GM12878 (cell line): ENCODE measurements at regions not wholly inside any gene's neighbourhood (a gene's known extent, or its start where the extent isn't known, plus 50 kb on each side); places are given as distances from the start of the nearest gene placed in this dataset.
A peak's percentile ranks its signal among the peaks of the same experiment; 100 is the strongest.

Experiments used
- ATAC-seq: fragments of 200-7000 bp; cut with Tn5 transposase; 3 replicates; pipeline ENCODE4 v1.9.1; 2020; ENCODE audit warnings: mild to moderate bottlenecking, moderate library complexity
- BruUV-seq: library from RNA; stranded (reverse); fragments of 400-500 nt; replicated peaks from 2 replicates; lab custom pipeline; 2021; lab: Mats Ljungman, UMichigan
- CTCF ChIA-PET: fragments of 300-600 bp; sonication (Branson Sonifier 250); formaldehyde crosslinking; extraction: SDS; loops from one replicate; lab custom pipeline; 2021; ENCODE audit warnings: inconsistent platforms; lab: Yijun Ruan, JAX
- POLR2A ChIA-PET: fragments of 350-600 bp; formaldehyde crosslinking; extraction: SDS; loops from one replicate; lab custom pipeline; 2021; ENCODE audit warnings: inconsistent platforms; lab: Charles Lee
- RAD21 ChIA-PET: fragments of 300-600 bp; sonication (Branson Sonifier 250); formaldehyde crosslinking; loops from one replicate; lab custom pipeline; 2023; ENCODE audit warnings: antibody characterized with exemption; ENCODE audit not compliant: unreplicated experiment; lab: Charles Lee
- SMC1A ChIA-PET: fragments of 300-600 bp; sonication (Branson Sonifier 250); formaldehyde crosslinking; loops from one replicate; lab custom pipeline; 2023; ENCODE audit not compliant: unreplicated experiment, uncharacterized antibody; lab: Charles Lee
- DNase-seq: peaks from one replicate; pipeline ENCODE4 v3.0.0-alpha.2; 2011; ENCODE audit warnings: low read depth, low spot score
- FAIRE-seq: peaks from 3 replicates; lab custom pipeline; 2011; peaks lifted over from hg19 to GRCh38; lab: Jason Lieb, UNC
- H2AFZ ChIP-seq: 2 replicates; pipeline ENCODE4 v1.6.0; 2011; ENCODE audit warnings: low read depth, low read length, control low read depth; ENCODE audit not compliant: control insufficient read depth
- H3K27ac ChIP-seq: 2 replicates; pipeline ENCODE4 v1.5.1; 2011; ENCODE audit warnings: control low read depth; ENCODE audit not compliant: control insufficient read depth, insufficient read depth
- H3K27me3 ChIP-seq, 2 experiments: replicated peaks in 1 of 2; 2 replicates each; pipeline versions ENCODE4 v1.6.0 to v1.6.1; 2011; ENCODE audit warnings: low read length in 1 of 2; ENCODE audit not compliant: control insufficient read depth in 2 of 2, insufficient read depth in 2 of 2
- H3K36me3 ChIP-seq, 2 experiments: 2 replicates each; pipeline ENCODE4 v1.5.1; 2011; ENCODE audit warnings: low read length in 1 of 2; ENCODE audit not compliant: control insufficient read depth in 2 of 2, insufficient read depth in 2 of 2
- H3K4me1 ChIP-seq: 2 replicates; pipeline ENCODE4 v1.6.1; 2011; ENCODE audit warnings: mild to moderate bottlenecking, low read length, moderate library complexity, mixed read lengths; ENCODE audit not compliant: control insufficient read depth, insufficient read depth
- H3K4me2 ChIP-seq: 2 replicates; pipeline ENCODE4 v1.6.0; 2011; ENCODE audit warnings: control low read depth; ENCODE audit not compliant: control insufficient read depth, insufficient read depth
- H3K4me3 ChIP-seq: fragments of 200-600 bp; sonication (generic); 2 replicates; pipeline ENCODE4 v1.5.1; 2016
- H3K79me2 ChIP-seq: 2 replicates; pipeline ENCODE4 v1.6.0; 2011; ENCODE audit warnings: low read length; ENCODE audit not compliant: control insufficient read depth, insufficient read depth
- H3K9ac ChIP-seq: 2 replicates; pipeline ENCODE4 v1.8.0; 2011; ENCODE audit warnings: low read length, control low read depth, mixed read lengths; ENCODE audit not compliant: control insufficient read depth, insufficient read depth
- H3K9me3 ChIP-seq: replicated peaks from 3 replicates; pipeline ENCODE4 v1.5.1; 2011; ENCODE audit warnings: mild to moderate bottlenecking, low read length; ENCODE audit not compliant: control insufficient read depth, insufficient read depth
- H4K20me1 ChIP-seq: 2 replicates; pipeline ENCODE4 v1.6.0; 2011; ENCODE audit not compliant: control insufficient read depth, insufficient read depth
- BHLHE40 ChIP-seq, 2 experiments: fragments of 450-650 bp in 1 of 2; IDR thresholded peaks; 2 replicates each; pipeline ENCODE4 v1.6.1; 2011 to 2017; ENCODE audit warnings: low read depth in 2 of 2, borderline replicate concordance in 1 of 2, improper control_type of control experiment in 1 of 2, low read length in 1 of 2, mild to moderate bottlenecking in 1 of 2
- CHD2 ChIP-seq: IDR thresholded peaks from 2 replicates; pipeline ENCODE4 v1.6.1; 2011; ENCODE audit warnings: low read depth, low read length, improper control_type of control experiment, borderline replicate concordance
- CTCF ChIP-seq, 3 experiments: IDR thresholded peaks in 2 of 3; conservative IDR thresholded peaks in 1 of 3; 2 replicates each; pipeline ENCODE4 v1.5.1; 2011; ENCODE audit warnings: low read depth in 3 of 3, low read length in 3 of 3, mild to moderate bottlenecking in 3 of 3, control low read depth in 2 of 3, moderate library complexity in 2 of 3, inconsistent platforms in 1 of 3, mixed read lengths in 1 of 3; ENCODE audit not compliant: control insufficient read depth in 2 of 3, insufficient read depth in 1 of 3; ENCODE audit errors: extremely low read depth in 1 of 3
- EGR1 ChIP-seq, 2 experiments: IDR thresholded peaks; 1 replicate in 1 of 2; 2 replicates in 1 of 2; pipeline ENCODE4 v1.6.1; 2011 to 2012; ENCODE audit warnings: low read depth in 2 of 2, low read length in 2 of 2, borderline replicate concordance in 1 of 2, mild to moderate bottlenecking in 1 of 2, moderate library complexity in 1 of 2
- EP300 ChIP-seq, 2 experiments: fragments of 150-350 bp in 1 of 2; IDR thresholded peaks; 2 replicates each; pipeline ENCODE4 v1.6.1; 2011 to 2012; ENCODE audit warnings: low read depth in 2 of 2, low read length in 2 of 2, borderline replicate concordance in 1 of 2, improper control_type of control experiment in 1 of 2, inconsistent platforms in 1 of 2; ENCODE audit not compliant: control insufficient read depth in 1 of 2
- IKZF2 ChIP-seq, 2 experiments: fragments of 450-650 bp; IDR thresholded peaks; 2 replicates each; pipeline ENCODE4 v1.6.1; 2017; ENCODE audit warnings: mild to moderate bottlenecking in 2 of 2, moderate library complexity in 2 of 2
- IRF4 ChIP-seq: IDR thresholded peaks from 2 replicates; pipeline ENCODE4 v1.6.1; 2011; ENCODE audit warnings: low read depth, low read length
- RAD21 ChIP-seq: IDR thresholded peaks from 2 replicates; pipeline ENCODE4 v1.6.1; 2011; ENCODE audit warnings: mild to moderate bottlenecking, low read depth, low read length, moderate library complexity; ENCODE audit not compliant: insufficient read depth
- SMC3 ChIP-seq: IDR thresholded peaks from 2 replicates; pipeline ENCODE4 v1.6.1; 2011; ENCODE audit warnings: low read length, improper control_type of control experiment, borderline replicate concordance
- YY1 ChIP-seq: IDR thresholded peaks from 2 replicates; pipeline ENCODE4 v1.6.1; 2011; ENCODE audit warnings: low read depth, mild to moderate bottlenecking, low read length
- WGBS: methylation state at CpG from one replicate; pipeline ENCODE4 v1.1.6; 2016; ENCODE audit warnings: low lambda C conversion rate; ENCODE audit not compliant: insufficient replicate concordance, insufficient coverage; ENCODE audit errors: missing lambda C conversion rate; 5-methylcytosine and 5-hydroxymethylcytosine counted together
- in situ Hi-C: fragments of 300-500 bp; cut with MboI; formaldehyde crosslinking; loops from 9 replicates; pipeline ENCODE4 v1.14.3; 2018; ENCODE audit warnings: mixed read lengths
- intact Hi-C: fragments of 100-400 bp; cut with micrococcal nuclease; formaldehyde crosslinking; loops from one replicate; pipeline ENCODE4 v1.14.2; 2022; ENCODE audit not compliant: unreplicated experiment

GRCh38 chr22:23402275-23403151 lies 177.6 kb downstream of the IGLL1 start:
- no peak overlapping the region for H3K9ac ChIP-seq
- peak overlapping the region; percentile 47 for H3K4me3 ChIP-seq
- no peaks in the 10 kb centered on the region for H3K27me3 ChIP-seq
- RAD21 ChIA-PET = no interaction called here
- in situ Hi-C loops = no loop called here
- intact Hi-C loops = no loop called here
- SMC1A ChIA-PET = no interaction called here
- no peak for DNase-seq
- WGBS = 33% methylated on average over 50 of the region's 82 CpGs
- H3K79me2 ChIP-seq = no peaks in the 10 kb centered on the region
- POLR2A ChIA-PET = no interaction called here
- H3K4me2 ChIP-seq = peak overlapping the region; percentile 59
- H3K27ac ChIP-seq = no peak overlapping the region
- CTCF ChIA-PET = no interaction called here
- BruUV-seq = no TSS peak
- ATAC-seq = peak; percentile 97
- H4K20me1 ChIP-seq = no peaks in the 10 kb centered on the region
- H2AFZ ChIP-seq = no peak overlapping the region
- H3K4me1 ChIP-seq = no peaks in the 10 kb centered on the region
- TF ChIP-seq IKZF2 (IDR thresholded peaks at IDR 0.05) (no peak), SMC3 (peak; percentile 34; the same call in 1 of the 2 replicates), CTCF (IDR thresholded peaks at IDR 0.05 in 2 of 3, conservative IDR thresholded peaks at IDR 0.05 in 1 of 3; ENCODE audit: control insufficient read depth in 2 of 3, extremely low read depth in 1 of 3, insufficient read depth in 1 of 3, low read depth in 3 of 3, low read length in 3 of 3) (peak; percentile 55 to 68 (median 58)), RAD21 (peak; percentile 42), IRF4 (no peak), EP300 (IDR thresholded peaks at IDR 0.05; ENCODE audit: borderline replicate concordance in 1 of 2, control insufficient read depth in 1 of 2, low read depth in 2 of 2, low read length in 2 of 2) (no peak), EGR1 (IDR thresholded peaks at IDR 0.05; ENCODE audit: borderline replicate concordance in 1 of 2, low read depth in 2 of 2, low read length in 2 of 2) (0 out of 3 replicates have a peak, but pooled peaks of 1 of the 2 experiments have one; percentile 23), BHLHE40 (IDR thresholded peaks at IDR 0.05; ENCODE audit: borderline replicate concordance in 1 of 2, low read depth in 2 of 2, low read length in 1 of 2) (peak in 1 of 2 experiments; percentile 29; a peak in 1 of 4 replicates), YY1 (0 out of 2 replicates have a peak, but pooled peaks have one; percentile 35), CHD2 (no peak)
- no peaks in the 10 kb centered on the region for H3K36me3 ChIP-seq
- no peaks in the 10 kb centered on the region for H3K9me3 ChIP-seq
- FAIRE-seq = peak; percentile 54
